Body of pancreas (tissue), 4 donors: ENCODE measurements at regions not wholly inside any gene's neighbourhood (a gene's known extent, or its start where the extent isn't known, plus 50 kb on each side); places are given as distances from the start of the nearest gene placed in this dataset.

Source experiments
- CTCF ChIP-seq, 7 experiments: fragments of 450-650 bp in 4 of 7; fragments of 200-600 bp in 3 of 7; sonication (generic) in 3 of 7; IDR thresholded peaks; one replicate each; pipeline ENCODE4 v1.5.1; 2016 to 2019; ENCODE audit warnings: antibody characterized with exemption in 7 of 7
- POLR2A ChIP-seq, 3 donors: fragments of 450-650 bp; IDR thresholded peaks; one replicate each; pipeline ENCODE4 v1.6.1; 2016; ENCODE audit warnings: antibody characterized with exemption in 3 of 3, mild to moderate bottlenecking in 2 of 3

GRCh38 chr12:24469089-24469488 lies 479.8 kb downstream of the BCAT1 start:
- TF ChIP-seq CTCF (IDR thresholded peaks at IDR 0.05) = no peak
- TF ChIP-seq POLR2A (IDR thresholded peaks at IDR 0.05) = no peak
